ENCODE measurements at regions not wholly inside any gene's neighbourhood (a gene's known extent, or its start where the extent isn't known, plus 50 kb on each side); places are given as distances from the start of the nearest gene placed in this dataset.

GRCh38 chr18:67705748-67706147 lies 189.2 kb upstream of the DSEL start:
- DNase-seq = no peak

- no peak for DNase-seq
Observed at GRCh38 chr18:67695684-67696083, 179.2 kb upstream of the DSEL start.

GRCh38 chr18:67694787-67695186 lies 178.3 kb upstream of the DSEL start:
- no peak for DNase-seq

- DNase-seq = no peak
Observed at GRCh38 chr18:67692811-67693210, 176.3 kb upstream of the DSEL start.

GRCh38 chr18:67682516-67682915 lies 166.0 kb upstream of the DSEL start:
- no peak for DNase-seq

GRCh38 chr18:67677489-67677888 lies 161.0 kb upstream of the DSEL start:
- no peak for DNase-seq

GRCh38 chr18:67672716-67673115 lies 156.2 kb upstream of the DSEL start:
- DNase-seq = no peak

- no peak for DNase-seq
Observed at GRCh38 chr18:67672155-67672554, 155.6 kb upstream of the DSEL start.

- DNase-seq = no peak
Observed at GRCh38 chr18:67670024-67670543, 153.6 kb upstream of the DSEL start.

- no peak for DNase-seq
Observed at GRCh38 chr18:67665266-67665665, 148.7 kb upstream of the DSEL start.

- DNase-seq = no peak
Observed at GRCh38 chr18:67662996-67663395, 146.5 kb upstream of the DSEL start.

GRCh38 chr18:67661555-67661954 lies 145.0 kb upstream of the DSEL start:
- DNase-seq = no peak

GRCh38 chr18:67654101-67654500 lies 137.6 kb upstream of the DSEL start:
- no peak for DNase-seq

- no peak for DNase-seq
Observed at GRCh38 chr18:67652288-67652687, 135.8 kb upstream of the DSEL start.

- no peak for DNase-seq
Observed at GRCh38 chr18:67651438-67651837, 134.9 kb upstream of the DSEL start.

- DNase-seq = no peak
Observed at GRCh38 chr18:67650686-67651385, 134.3 kb upstream of the DSEL start.

GRCh38 chr18:67646890-67647289 lies 130.4 kb upstream of the DSEL start:
- DNase-seq = no peak

GRCh38 chr18:67644226-67644625 lies 127.7 kb upstream of the DSEL start:
- no peak for DNase-seq

- no peak for DNase-seq
Observed at GRCh38 chr18:67639872-67640271, 123.4 kb upstream of the DSEL start.

- no peak for DNase-seq
Observed at GRCh38 chr18:67636597-67637385, 120.3 kb upstream of the DSEL start.

GRCh38 chr18:67634631-67635338 lies 118.3 kb upstream of the DSEL start:
- no peak for DNase-seq

GRCh38 chr18:67633939-67634338 lies 117.4 kb upstream of the DSEL start:
- no peak for DNase-seq

- DNase-seq = no peak
Observed at GRCh38 chr18:67621906-67622305, 105.4 kb upstream of the DSEL start.
